Epidermal melanocyte (primary cell): ENCODE measurements at regions not wholly inside any gene's neighbourhood (a gene's known extent, or its start where the extent isn't known, plus 50 kb on each side); places are given as distances from the start of the nearest gene placed in this dataset.

ENCODE experiments used
- DNase-seq: peaks from one replicate; pipeline ENCODE4 v3.0.0; 2011; ENCODE audit warnings: low spot score; ENCODE audit not compliant: insufficient read length

DNA sequence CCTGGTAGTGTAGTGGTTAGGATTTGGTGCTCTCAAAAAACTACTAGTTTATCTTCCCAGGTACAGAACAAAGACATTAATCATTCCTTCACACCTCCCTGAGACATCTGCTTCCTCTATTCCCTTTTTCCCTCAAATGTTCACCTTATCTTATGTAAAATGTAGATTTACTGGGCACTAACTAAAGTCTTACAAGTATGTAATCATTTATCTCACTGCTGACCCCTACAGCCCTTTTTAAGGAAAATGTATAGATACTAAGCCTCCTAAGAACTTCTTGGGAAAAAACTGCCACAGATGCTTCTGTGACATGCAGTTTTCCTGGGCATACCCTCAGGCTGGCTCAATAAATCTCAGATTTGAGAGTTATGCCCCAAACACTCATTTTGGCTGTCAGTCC is 50.8 kb upstream of the NEK7 start:
- no peak for DNase-seq
